K562 (cell line): ENCODE measurements at regions not wholly inside any gene's neighbourhood (a gene's known extent, or its start where the extent isn't known, plus 50 kb on each side); places are given as distances from the start of the nearest gene placed in this dataset.

Experiments
- ATAC-seq: fragments of 200-7000 bp; cut with Tn5 transposase; 3 replicates; pipeline ENCODE4 v1.9.1; 2020; ENCODE audit warnings: moderate library complexity
- BruUV-seq: library from RNA; stranded (reverse); fragments of 400-500 nt; replicated peaks from 2 replicates; lab custom pipeline; 2021; lab: Mats Ljungman, UMichigan
- CTCF ChIA-PET: fragments of 300-600 bp; formaldehyde crosslinking; extraction: SDS; loops from one replicate; lab custom pipeline; 2021; ENCODE audit warnings: low intra/inter-chr PET ratio; lab: Yijun Ruan, JAX
- POLR2A ChIA-PET: fragments of 300-600, 350-650 bp; sonication (Branson Sonifier 250); formaldehyde crosslinking; extraction: SDS; loops from one replicate; lab custom pipeline; 2021; ENCODE audit warnings: antibody characterized with exemption, inconsistent platforms; lab: Yijun Ruan, JAX
- DNase-seq, 4 experiments: peaks; one replicate each; pipeline versions ENCODE4 v3.0.0 to v3.0.0-alpha.2; 2011 to 2018; ENCODE audit warnings: low spot score in 3 of 4, mixed read lengths in 3 of 4; ENCODE audit errors: extremely low read depth in 1 of 4
- FAIRE-seq: peaks from 2 replicates; lab custom pipeline; 2011; peaks lifted over from hg19 to GRCh38; lab: Jason Lieb, UNC
- H2AFZ ChIP-seq: 2 replicates; pipeline ENCODE4 v1.6.0; 2011; ENCODE audit warnings: low read depth, low read length, control low read depth, inconsistent platforms
- H3K27ac ChIP-seq: fragments of 200-600 bp; 3 replicates; pipeline ENCODE4 v1.8.0; 2011; ENCODE audit warnings: low read depth, mild to moderate bottlenecking, control low read depth, inconsistent platforms, low read length, moderate library complexity, mixed read lengths; ENCODE audit errors: extremely low read depth
- H3K27me3 ChIP-seq, 2 experiments: fragments of 300-600 bp in 1 of 2; 2 replicates in 1 of 2; 3 replicates in 1 of 2; pipeline versions ENCODE4 v1.6.0 to v1.8.0; 2011; ENCODE audit warnings: inconsistent platforms in 2 of 2, low read length in 2 of 2, mild to moderate bottlenecking in 1 of 2, mixed read lengths in 1 of 2, moderate library complexity in 1 of 2; ENCODE audit not compliant: control insufficient read depth in 2 of 2, insufficient read depth in 2 of 2
- H3K36me3 ChIP-seq: fragments of 300-600 bp; 3 replicates; pipeline ENCODE4 v1.8.0; 2011; ENCODE audit warnings: mild to moderate bottlenecking, low read length, inconsistent platforms; ENCODE audit not compliant: control insufficient read depth, insufficient read depth
- H3K4me1 ChIP-seq, 2 experiments: fragments of 200-600 bp in 1 of 2; replicated peaks in 1 of 2; 2 replicates in 1 of 2; 3 replicates in 1 of 2; pipeline versions ENCODE4 v1.5.1 to v1.8.0; 2011; ENCODE audit warnings: inconsistent platforms in 2 of 2, low read length in 2 of 2, mild to moderate bottlenecking in 1 of 2, mixed read lengths in 1 of 2, moderate library complexity in 1 of 2; ENCODE audit not compliant: control insufficient read depth in 2 of 2, insufficient read depth in 2 of 2
- H3K4me2 ChIP-seq: 2 replicates; pipeline ENCODE4 v1.6.1; 2011; ENCODE audit warnings: low read length, control low read depth, inconsistent platforms, mixed read lengths; ENCODE audit not compliant: insufficient read depth
- H3K4me3 ChIP-seq: fragments of 200-600 bp; sonication (generic), shearing (Covaris generic); 2 replicates; pipeline ENCODE4 v1.5.1; 2016; ENCODE audit warnings: control low read depth, inconsistent platforms
- H3K79me2 ChIP-seq: fragments of 200-600 bp; 3 replicates; pipeline ENCODE4 v1.8.0; 2011; ENCODE audit warnings: low read length, inconsistent platforms; ENCODE audit not compliant: control insufficient read depth, insufficient read depth
- H3K9ac ChIP-seq, 2 experiments: 2 replicates each; pipeline versions ENCODE4 v1.6.0 to v1.6.1; 2011; ENCODE audit warnings: low read depth in 2 of 2, low read length in 2 of 2, control low read depth in 1 of 2, inconsistent platforms in 1 of 2, mild to moderate bottlenecking in 1 of 2, mixed read lengths in 1 of 2; ENCODE audit not compliant: insufficient read depth in 1 of 2
- H3K9me1 ChIP-seq: one replicate; pipeline ENCODE4 v1.6.0; 2011; ENCODE audit warnings: inconsistent platforms, mild to moderate bottlenecking, low read length, moderate library complexity; ENCODE audit not compliant: control insufficient read depth, insufficient read depth
- H3K9me3 ChIP-seq: replicated peaks from 2 replicates; pipeline ENCODE4 v1.5.1; 2011; ENCODE audit warnings: low read depth, low read length, inconsistent platforms; ENCODE audit not compliant: control insufficient read depth, insufficient read depth
- H4K20me1 ChIP-seq: replicated peaks from 2 replicates; pipeline ENCODE4 v1.6.1; 2011; ENCODE audit warnings: low read length, inconsistent platforms, mixed read lengths; ENCODE audit not compliant: control insufficient read depth, insufficient read depth
- DMBX1 ChIP-seq: fragments of 250-450 bp; sonication (Bioruptor Pico); IDR thresholded peaks from 2 replicates; pipeline ENCODE4 v1.8.0; 2022; ENCODE audit warnings: inconsistent platforms, mild to moderate bottlenecking, moderate library complexity, borderline replicate concordance
- EHMT2 ChIP-seq: fragments of 450-650 bp; IDR thresholded peaks from 2 replicates; pipeline ENCODE4 v1.6.1; 2018; ENCODE audit warnings: antibody characterized with exemption
- FIP1L1 ChIP-seq: fragments of 200-400 bp; formaldehyde crosslinking; IDR thresholded peaks from 2 replicates; pipeline ENCODE4 v1.6.1; 2018; ENCODE audit warnings: mild to moderate bottlenecking, low read depth, low read length; ENCODE audit not compliant: poor library complexity, severe bottlenecking
- GTF2B ChIP-seq: IDR thresholded peaks from 2 replicates; pipeline ENCODE4 v1.6.1; 2011; ENCODE audit not compliant: insufficient read length; ENCODE audit errors: extremely low read depth
- HNRNPL ChIP-seq: fragments of 200-400 bp; formaldehyde crosslinking; IDR thresholded peaks from 2 replicates; pipeline ENCODE4 v1.6.1; 2017; ENCODE audit warnings: low read depth, mild to moderate bottlenecking, low read length
- MED1 ChIP-seq: sonication (generic); formaldehyde crosslinking; IDR thresholded peaks from 2 replicates; pipeline ENCODE4 v1.8.1; 2023; ENCODE audit warnings: missing genetic modification reagents, borderline replicate concordance
- PATZ1 ChIP-seq: fragments of 250-450 bp; sonication (Bioruptor Pico); IDR thresholded peaks from 2 replicates; pipeline ENCODE4 v1.5.0; 2020; ENCODE audit warnings: mild to moderate bottlenecking, borderline replicate concordance
- RB1 ChIP-seq: fragments of 450-650 bp; IDR thresholded peaks from 2 replicates; pipeline ENCODE4 v1.6.1; 2017; ENCODE audit warnings: low read depth, mild to moderate bottlenecking
- TFAM ChIP-seq: fragments of 250-450 bp; sonication (Bioruptor Pico); conservative IDR thresholded peaks from 2 replicates; pipeline ENCODE4 v1.5.0; 2021; ENCODE audit warnings: mild to moderate bottlenecking, moderate library complexity
- ZFP36 ChIP-seq: fragments of 150-350 bp; IDR thresholded peaks from 2 replicates; pipeline ENCODE4 v1.6.1; 2018; ENCODE audit warnings: low read length, low read depth; ENCODE audit not compliant: partially characterized antibody
- ZNF398 ChIP-seq: fragments of 250-450 bp; sonication (Bioruptor Pico); IDR thresholded peaks from 2 replicates; pipeline ENCODE4 v1.8.0; 2021; ENCODE audit warnings: moderate library complexity, mild to moderate bottlenecking, inconsistent platforms
- ZZZ3 ChIP-seq: fragments of 450-650 bp; IDR thresholded peaks from 2 replicates; pipeline ENCODE4 v1.6.1; 2016; ENCODE audit warnings: antibody characterized with exemption, mild to moderate bottlenecking, moderate library complexity
- WGBS: fragments of 100-300 bp; shearing (Covaris generic); methylation state at CpG from one replicate; pipeline ENCODE4 v1.1.6; 2016; ENCODE audit warnings: low coverage, mixed read lengths; ENCODE audit not compliant: insufficient coverage; ENCODE audit errors: missing lambda C conversion rate; 5-methylcytosine and 5-hydroxymethylcytosine counted together
- in situ Hi-C: fragments of 300-500 bp; cut with MboI; formaldehyde crosslinking; loops from 4 replicates; pipeline ENCODE4 v1.15.0; 2018; ENCODE audit warnings: inconsistent platforms, mixed read lengths
- intact Hi-C: fragments of 100-400 bp; cut with micrococcal nuclease; formaldehyde crosslinking; loops from 2 replicates; pipeline ENCODE4 v1.14.2; 2022

GRCh38 chr6:9554323-9554722 is 860.6 kb downstream of the TFAP2A start (continued):
- TF ChIP-seq PATZ1 (no peak), HNRNPL (no peak), RB1 (no peak), ZZZ3 (no peak), TFAM (no peak), EHMT2 (no peak), DMBX1 (CRISPR knock-in tag) (no peak)
- TF ChIP-seq, all 486 proteins: peak for 0

GRCh38 chr6:9553002-9553401 is 861.9 kb downstream of the TFAP2A start:
- 0% methylated on average over 1 of the region's 1 CpG for WGBS
- CTCF ChIA-PET = no interaction called here
- in situ Hi-C loops = no loop called here

More at GRCh38 chr6:9553002-9553401, 861.9 kb downstream of the TFAP2A start:
- no peaks in the 10 kb centered on the region for H3K9me1 ChIP-seq
- no peaks in the 10 kb centered on the region for H3K79me2 ChIP-seq
- no peak overlapping the region for H3K4me2 ChIP-seq
- POLR2A ChIA-PET = no interaction called here
- no peak overlapping the region for H3K4me3 ChIP-seq
- no peak overlapping the region for H3K27ac ChIP-seq
- peak; percentile 60 for TF ChIP-seq ZFP36
- TF ChIP-seq ZNF398 (CRISPR knock-in tag) = no peak
- no peak for TF ChIP-seq GTF2B
- no peak for TF ChIP-seq MED1 (CRISPR knock-in tag)
- no peak for TF ChIP-seq FIP1L1
- TF ChIP-seq, all 486 proteins: peak for 1
- no peak for ATAC-seq
- no peak overlapping the region for H3K9ac ChIP-seq
- no peaks in the 10 kb centered on the region for H4K20me1 ChIP-seq
- peaks cover 2% of the 10 kb centered on the region; the same call in 1 of the 2 replicates for H3K9me3 ChIP-seq
- H3K4me1 ChIP-seq = no peaks in the 10 kb centered on the region
- intact Hi-C loops = no loop called here
- no peaks in the 10 kb centered on the region for H3K36me3 ChIP-seq
- no peaks in the 10 kb centered on the region for H3K27me3 ChIP-seq
- BruUV-seq = no TSS peak
- no peak for DNase-seq
- no peak overlapping the region for H2AFZ ChIP-seq
- FAIRE-seq = no peak
